ENCODE measurements at regions not wholly inside any gene's neighbourhood (a gene's known extent, or its start where the extent isn't known, plus 50 kb on each side); places are given as distances from the start of the nearest gene placed in this dataset.

DNA sequence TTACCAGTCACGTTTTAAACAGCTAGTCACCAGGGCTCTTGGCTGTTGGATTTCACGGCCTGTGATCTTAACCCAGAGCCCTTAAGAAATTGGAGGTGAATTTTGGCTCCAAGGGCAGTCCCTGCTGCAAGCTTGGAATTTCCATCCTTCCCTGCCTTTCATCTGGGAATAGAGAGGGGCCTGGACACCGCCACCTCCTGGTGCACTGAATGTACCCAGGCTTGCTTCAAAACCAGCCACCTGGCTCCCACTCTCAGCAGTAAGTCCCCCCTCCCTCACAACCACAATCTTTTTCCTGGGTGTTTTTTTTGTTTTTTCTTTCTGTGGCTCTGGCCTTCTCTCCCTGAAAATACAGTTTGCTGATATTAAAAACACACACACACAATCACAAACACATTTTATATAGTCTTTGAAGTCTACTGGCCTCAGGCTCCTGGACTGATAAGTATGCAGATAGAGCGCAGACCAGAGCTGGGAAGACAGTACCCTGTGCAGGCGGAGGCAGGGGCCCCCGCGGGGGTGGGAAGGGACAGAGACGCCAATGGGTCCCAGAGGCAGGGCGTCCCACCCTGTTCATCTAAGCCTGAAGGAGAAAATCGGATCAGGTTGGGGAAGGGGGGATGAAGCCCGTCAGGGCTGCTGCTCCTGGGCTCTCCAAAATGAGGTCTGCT is 65.8 kb upstream of the IGSF21 start:
- peaks cover 7 to 21% (median 17%) of the 10 kb centered on the region in 10 experiments for H3K4me1 ChIP-seq
- H3K27me3 ChIP-seq = no peaks in the 10 kb centered on the region
- H3K9ac ChIP-seq = no peak overlapping the region
- H4K20me1 ChIP-seq = peaks cover 0 to 3% (median 0%) of the 10 kb centered on the region in 11 experiments; a peak in 1 of 22 replicates
- H3K4me2 ChIP-seq = peak overlapping the region; percentile 34 to 70 (median 53)
- no peak overlapping the region for H3K4me3 ChIP-seq
- TF ChIP-seq Cebpa-rat (IDR thresholded peaks at IDR 0.05) = no peak
- no peaks in the 10 kb centered on the region for H3K36me3 ChIP-seq
- H3K27ac ChIP-seq = no peak overlapping the region
- H3K9me3 ChIP-seq (replicated peaks in 1 of 11) = no peaks in the 10 kb centered on the region

DNA sequence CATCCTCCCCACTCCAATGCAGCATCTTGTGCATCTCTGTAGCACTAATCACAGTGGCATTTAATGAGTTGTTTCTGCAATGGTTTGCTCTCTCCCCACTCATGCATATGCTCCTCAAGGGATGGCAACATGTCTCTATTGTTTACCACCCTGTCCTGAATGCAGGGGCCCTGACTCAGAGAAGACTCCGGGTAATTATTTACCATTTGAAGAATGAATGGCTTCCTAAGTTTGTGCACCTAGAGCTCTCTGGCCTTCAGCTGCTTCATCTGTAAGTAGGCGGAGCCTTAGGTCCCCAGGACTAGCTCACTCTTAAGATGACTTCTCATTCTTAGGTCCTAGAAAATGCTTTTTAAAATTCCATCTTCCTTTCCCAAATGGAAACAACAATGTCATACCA is 63.7 kb upstream of the IGSF21 start:
- peaks cover 7 to 18% (median 17%) of the 10 kb centered on the region in 10 experiments for H3K4me1 ChIP-seq
- no peak for TF ChIP-seq Cebpa-rat (IDR thresholded peaks at IDR 0.05)
- H3K4me3 ChIP-seq = no peak overlapping the region

DNA sequence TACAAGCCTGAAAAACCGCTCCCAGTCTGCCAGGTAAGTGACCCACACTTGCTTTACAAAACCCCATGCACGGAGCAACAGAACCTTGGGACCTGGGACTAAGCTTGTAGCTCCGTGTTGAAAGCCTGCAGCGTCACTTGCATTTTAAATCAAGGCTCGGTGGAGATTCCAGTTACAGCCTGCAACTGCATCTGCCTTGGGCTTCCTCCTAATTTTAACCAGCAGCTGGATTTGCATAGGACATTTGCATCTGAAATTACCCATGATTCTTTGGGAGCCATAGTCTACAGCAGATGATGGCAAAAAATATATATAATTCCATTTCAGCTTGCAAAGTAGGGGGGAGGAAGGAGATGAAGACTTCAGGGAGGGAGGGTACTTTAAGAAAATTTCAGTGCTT is 62.4 kb upstream of the IGSF21 start:
- H4K20me1 ChIP-seq = peaks cover 0 to 3% (median 0%) of the 10 kb centered on the region in 11 experiments; a peak in 1 of 22 replicates
- no peak overlapping the region for H3K9ac ChIP-seq
- no peaks in the 10 kb centered on the region for H3K27me3 ChIP-seq
- TF ChIP-seq Cebpa-rat (IDR thresholded peaks at IDR 0.05) = no peak
- H3K4me3 ChIP-seq = no peak overlapping the region
- H3K36me3 ChIP-seq = no peaks in the 10 kb centered on the region
- no peak overlapping the region for H3K27ac ChIP-seq
- H3K4me2 ChIP-seq = no peak overlapping the region
- no peaks in the 10 kb centered on the region for H3K9me3 ChIP-seq (replicated peaks in 1 of 11)
- H3K4me1 ChIP-seq = peaks cover 7 to 18% (median 17%) of the 10 kb centered on the region in 10 experiments

More for the DNA sequence above, 63.7 kb upstream of the IGSF21 start:
- H4K20me1 ChIP-seq = peaks cover 0 to 3% (median 0%) of the 10 kb centered on the region in 11 experiments; a peak in 1 of 22 replicates
- no peak overlapping the region for H3K4me2 ChIP-seq
- no peak overlapping the region for H3K27ac ChIP-seq
- no peaks in the 10 kb centered on the region for H3K9me3 ChIP-seq (replicated peaks in 1 of 11)
- no peak overlapping the region for H3K9ac ChIP-seq
- no peaks in the 10 kb centered on the region for H3K27me3 ChIP-seq
- no peaks in the 10 kb centered on the region for H3K36me3 ChIP-seq

DNA sequence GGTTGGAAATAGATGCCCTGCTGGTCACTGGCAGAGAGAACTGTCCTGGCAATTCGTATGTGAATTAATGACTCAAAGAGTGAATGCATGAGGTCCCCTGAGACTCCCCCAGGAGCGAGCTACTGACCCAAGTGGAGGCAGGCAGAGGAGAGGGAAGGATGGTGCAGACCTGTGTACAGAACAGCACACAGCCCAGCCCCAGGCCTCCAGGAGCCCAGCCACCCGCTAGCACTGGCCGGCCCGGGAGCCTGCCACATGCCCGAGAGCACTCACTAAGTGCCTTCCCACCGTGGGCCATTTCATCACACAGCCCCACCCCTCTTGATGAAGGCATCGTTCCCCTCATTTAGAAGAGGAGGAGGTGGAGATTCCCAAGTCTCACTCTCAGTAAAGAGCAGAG is 62.0 kb upstream of the IGSF21 start:
- Histone ChIP-seq H3K4me2 (no peak overlapping the region), H3K4me1 (peaks cover 7 to 15% (median 14%) of the 10 kb centered on the region in 10 experiments)
- TF ChIP-seq Cebpa-rat (IDR thresholded peaks at IDR 0.05) = no peak

DNA sequence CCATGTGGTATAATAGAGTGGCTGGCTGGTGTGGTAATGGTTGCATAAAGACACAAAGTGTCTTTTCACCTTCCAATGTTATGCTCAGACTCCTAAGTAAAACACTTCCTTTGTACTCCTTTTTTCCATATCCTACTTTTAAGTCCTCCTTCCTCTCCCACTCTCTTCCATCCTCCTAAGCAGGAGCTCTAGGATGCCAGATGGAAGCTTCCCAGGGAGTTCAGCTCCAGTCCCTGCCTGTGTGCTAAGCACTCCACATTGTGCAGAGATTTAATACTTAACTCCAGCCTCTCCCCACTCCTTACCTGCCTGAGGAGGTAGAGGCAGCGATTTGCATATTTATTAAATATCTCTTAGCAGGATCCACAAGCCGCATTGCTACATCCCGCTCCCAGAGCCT is 60.5 kb upstream of the IGSF21 start:
- Histone ChIP-seq H3K4me2 (no peak overlapping the region), H3K9ac (no peak overlapping the region), H3K9me3 (replicated peaks in 1 of 11) (no peaks in the 10 kb centered on the region), H3K27ac (no peak overlapping the region), H4K20me1 (no peaks in the 10 kb centered on the region; a peak in 1 of 22 replicates), H3K36me3 (no peaks in the 10 kb centered on the region), H3K4me1 (no peaks in the 10 kb centered on the region), H3K4me3 (no peak overlapping the region), H3K27me3 (no peaks in the 10 kb centered on the region)
- no peak for TF ChIP-seq Cebpa-rat (IDR thresholded peaks at IDR 0.05)

More for the DNA sequence above, 62.0 kb upstream of the IGSF21 start:
- H4K20me1 ChIP-seq = peaks cover 0 to 3% (median 0%) of the 10 kb centered on the region in 11 experiments; a peak in 1 of 22 replicates
- H3K4me3 ChIP-seq = no peak overlapping the region
- H3K27ac ChIP-seq = no peak overlapping the region
- H3K9me3 ChIP-seq (replicated peaks in 1 of 11) = no peaks in the 10 kb centered on the region
- H3K27me3 ChIP-seq = no peaks in the 10 kb centered on the region
- H3K9ac ChIP-seq = no peak overlapping the region
- no peaks in the 10 kb centered on the region for H3K36me3 ChIP-seq

DNA sequence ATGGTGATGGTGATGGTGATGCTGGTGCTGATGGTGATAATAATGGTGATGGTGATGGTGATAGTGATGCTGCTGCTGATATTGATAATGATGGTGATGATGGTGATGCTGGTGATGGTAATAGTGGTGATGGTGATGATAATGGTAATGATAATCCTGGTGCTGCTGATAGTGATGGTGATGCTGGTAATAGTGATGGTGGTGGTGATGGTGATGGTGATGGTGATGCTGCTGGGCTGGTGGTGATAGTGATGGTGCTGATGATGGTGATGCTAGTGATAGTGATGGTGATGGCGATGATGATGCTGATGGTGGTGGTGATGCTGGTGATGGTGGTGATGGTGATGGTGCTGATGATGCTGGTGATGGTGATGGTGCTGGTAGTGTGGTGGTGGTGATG is 58.4 kb upstream of the IGSF21 start:
- no peaks in the 10 kb centered on the region; a peak in 1 of 22 replicates for H4K20me1 ChIP-seq
- no peak overlapping the region for H3K27ac ChIP-seq
- H3K27me3 ChIP-seq = no peaks in the 10 kb centered on the region
- H3K36me3 ChIP-seq = no peaks in the 10 kb centered on the region
- H3K4me1 ChIP-seq = no peaks in the 10 kb centered on the region
- no peak overlapping the region for H3K9ac ChIP-seq
- TF ChIP-seq Cebpa-rat (IDR thresholded peaks at IDR 0.05) = no peak
- no peaks in the 10 kb centered on the region for H3K9me3 ChIP-seq (replicated peaks in 1 of 11)
- no peak overlapping the region for H3K4me2 ChIP-seq
- H3K4me3 ChIP-seq = no peak overlapping the region

DNA sequence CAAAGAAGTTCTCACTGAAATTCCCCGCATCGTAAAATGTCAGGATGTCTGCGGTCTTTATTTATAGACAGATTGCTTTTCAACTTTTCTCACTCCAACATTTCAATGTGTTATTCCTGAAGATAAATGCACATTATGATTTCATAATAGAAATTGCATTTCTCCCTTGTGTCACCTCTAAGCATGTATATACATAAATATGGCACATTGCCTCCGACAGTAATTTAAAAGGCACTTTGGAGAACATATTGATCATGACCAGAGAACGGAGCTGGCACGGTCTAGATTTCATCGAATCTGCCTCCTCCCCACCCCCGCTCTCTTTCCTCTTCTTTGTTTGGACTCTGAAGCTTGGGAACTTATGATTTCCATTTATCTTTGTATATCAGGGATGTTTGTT is 54.9 kb upstream of the IGSF21 start:
- no peak overlapping the region for H3K9ac ChIP-seq
- H3K27me3 ChIP-seq = no peaks in the 10 kb centered on the region
- H3K36me3 ChIP-seq = no peaks in the 10 kb centered on the region
- H3K4me1 ChIP-seq = no peaks in the 10 kb centered on the region
- no peak overlapping the region for H3K27ac ChIP-seq
- no peak overlapping the region for H3K4me3 ChIP-seq
- no peak for TF ChIP-seq Cebpa-rat (IDR thresholded peaks at IDR 0.05)
- no peak overlapping the region for H3K4me2 ChIP-seq
- H3K9me3 ChIP-seq (replicated peaks in 1 of 11) = no peaks in the 10 kb centered on the region
- H4K20me1 ChIP-seq = no peaks in the 10 kb centered on the region; a peak in 2 of 22 replicates

DNA sequence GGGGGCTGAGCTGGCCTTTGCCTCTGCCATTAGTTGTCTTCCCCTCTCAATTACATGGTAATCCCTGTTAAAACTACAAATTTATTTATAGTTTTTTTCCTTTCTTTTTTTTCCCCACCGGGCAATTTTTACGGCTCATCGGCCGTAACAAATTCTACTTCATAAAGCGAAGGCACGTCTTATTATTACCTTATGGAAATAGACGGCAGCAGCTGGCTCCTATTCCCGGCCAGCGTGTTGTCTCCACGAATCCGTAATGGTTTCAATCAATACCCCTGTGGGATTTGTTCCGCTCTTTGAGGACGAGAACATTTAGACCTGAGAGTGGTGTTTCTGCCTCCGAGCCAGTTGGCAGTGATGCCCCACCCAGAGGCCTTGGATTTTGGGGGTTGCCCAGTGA is 52.4 kb upstream of the IGSF21 start:
- Histone ChIP-seq H3K4me1 (no peaks in the 10 kb centered on the region), H3K27ac (no peak overlapping the region), H3K27me3 (no peaks in the 10 kb centered on the region), H3K4me3 (no peak overlapping the region), H3K4me2 (no peak overlapping the region), H3K36me3 (no peaks in the 10 kb centered on the region), H4K20me1 (peaks cover 0 to 4% (median 0%) of the 10 kb centered on the region in 11 experiments; a peak in 4 of 22 replicates), H3K9me3 (replicated peaks in 1 of 11) (no peaks in the 10 kb centered on the region), H3K9ac (no peak overlapping the region)
- TF ChIP-seq Cebpa-rat (IDR thresholded peaks at IDR 0.05) = no peak

DNA sequence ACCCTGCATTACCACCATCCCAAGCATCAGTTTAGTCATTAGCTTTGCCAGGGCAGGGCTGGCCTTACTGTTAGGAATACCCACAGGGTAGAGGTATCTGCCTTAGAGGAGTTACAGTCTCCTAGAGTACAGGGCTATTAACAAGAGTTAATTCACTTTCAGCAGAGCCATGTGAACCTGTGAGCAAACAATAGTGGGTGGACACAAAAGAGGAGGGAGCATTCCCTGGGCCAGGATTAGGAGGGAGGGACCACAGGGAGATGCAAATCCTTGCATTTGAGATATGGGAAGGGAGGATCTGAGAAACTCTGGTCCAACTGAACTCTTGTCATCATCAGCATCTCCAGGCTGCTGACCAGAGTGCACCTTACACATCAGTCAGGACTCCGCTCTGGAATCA is 51.1 kb upstream of the IGSF21 start:
- Histone ChIP-seq H3K27me3 (no peaks in the 10 kb centered on the region), H3K4me1 (no peaks in the 10 kb centered on the region)
- no peak for TF ChIP-seq Cebpa-rat (IDR thresholded peaks at IDR 0.05)

DNA sequence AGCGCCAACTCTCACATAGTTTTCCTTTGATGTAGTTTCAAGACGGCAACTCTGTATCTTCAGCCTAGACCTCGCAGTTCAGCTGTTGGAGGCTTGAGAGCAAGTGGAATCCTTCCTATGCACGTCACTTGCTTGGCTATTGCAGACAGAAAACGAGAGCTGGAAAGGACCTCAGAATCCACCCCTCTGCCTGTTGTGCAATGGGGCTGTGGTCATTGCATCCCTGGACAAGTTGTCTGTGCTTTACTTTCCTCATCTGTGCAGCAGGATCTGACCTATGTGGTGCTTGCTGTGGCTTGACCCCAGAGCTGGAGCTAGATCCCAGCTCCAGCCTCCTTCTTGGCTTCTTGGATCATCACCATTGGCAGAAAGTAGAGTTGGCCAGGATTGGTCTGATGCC is 50.0 kb upstream of the IGSF21 start:
- H3K27me3 ChIP-seq = no peaks in the 10 kb centered on the region
- H3K36me3 ChIP-seq = no peaks in the 10 kb centered on the region
- no peaks in the 10 kb centered on the region for H3K9me3 ChIP-seq (replicated peaks in 1 of 11)
- H3K9ac ChIP-seq = no peak overlapping the region
- no peak overlapping the region for H3K4me2 ChIP-seq
- no peak overlapping the region for H3K27ac ChIP-seq
- no peak overlapping the region for H3K4me3 ChIP-seq
- H4K20me1 ChIP-seq = peaks cover 0 to 5% (median 0%) of the 10 kb centered on the region in 11 experiments; a peak in 3 of 22 replicates
- TF ChIP-seq Cebpa-rat (IDR thresholded peaks at IDR 0.05) = no peak
- H3K4me1 ChIP-seq = no peaks in the 10 kb centered on the region

More for the DNA sequence above, 51.1 kb upstream of the IGSF21 start:
- no peak overlapping the region for H3K4me3 ChIP-seq
- H4K20me1 ChIP-seq = peaks cover 0 to 5% (median 0%) of the 10 kb centered on the region in 11 experiments; a peak in 4 of 22 replicates
- no peaks in the 10 kb centered on the region for H3K36me3 ChIP-seq
- no peak overlapping the region for H3K9ac ChIP-seq
- no peak overlapping the region for H3K4me2 ChIP-seq
- H3K9me3 ChIP-seq (replicated peaks in 1 of 11) = no peaks in the 10 kb centered on the region
- no peak overlapping the region for H3K27ac ChIP-seq

Data from BLaER1 treated with 17β-estradiol and CSF1 and Interleukin-3, amounts not matched to agents 10 nM and 100 nM (cell line).